Hematopoietic multipotent progenitor cell treated with erythropoietin and hydrocortisone succinate and interleukin-3 and kit ligand, for 4 days (in vitro differentiated cells): ENCODE measurements at regions not wholly inside any gene's neighbourhood (a gene's known extent, or its start where the extent isn't known, plus 50 kb on each side); places are given as distances from the start of the nearest gene placed in this dataset.
"Not testable (repeated sequence)": the region's sequence is repeated elsewhere in the genome, so short reads cannot be mapped to it uniquely, and the experiment has no call there.

Experiments
- DNase-seq: peaks from one replicate; pipeline ENCODE4 v3.0.0-alpha.2; 2015

GRCh38 chr2:57450170-57450569 lies 596.4 kb upstream of the VRK2 start:
- no peak for DNase-seq

- DNase-seq = no peak
These were observed 594.0 kb upstream of the VRK2 start for GRCh38 chr2:57452634-57453033.

- DNase-seq = peak; percentile 19
These were observed 592.7 kb upstream of the VRK2 start for GRCh38 chr2:57453945-57454344.

GRCh38 chr2:57460396-57461276 lies 586.0 kb upstream of the VRK2 start:
- DNase-seq = no peak

GRCh38 chr2:57461624-57462023 lies 585.0 kb upstream of the VRK2 start:
- no peak for DNase-seq

- no peak for DNase-seq
These were observed 581.5 kb upstream of the VRK2 start for GRCh38 chr2:57465067-57465466.

- DNase-seq = no peak
These were observed 580.6 kb upstream of the VRK2 start for GRCh38 chr2:57465967-57466366.

GRCh38 chr2:57475391-57475790 lies 571.2 kb upstream of the VRK2 start:
- DNase-seq = no peak

GRCh38 chr2:57479981-57480380 lies 566.6 kb upstream of the VRK2 start:
- DNase-seq = no peak

GRCh38 chr2:57488061-57488460 lies 558.5 kb upstream of the VRK2 start:
- no peak for DNase-seq

- DNase-seq = peak; percentile 52
These were observed 555.9 kb upstream of the VRK2 start for GRCh38 chr2:57490741-57491140.

GRCh38 chr2:57491213-57491612 lies 555.4 kb upstream of the VRK2 start:
- DNase-seq = no peak

- DNase-seq = not testable (repeated sequence)
These were observed 552.6 kb upstream of the VRK2 start for GRCh38 chr2:57493966-57494365.

- DNase-seq = peak; percentile 87
These were observed 549.0 kb upstream of the VRK2 start for GRCh38 chr2:57497489-57498096.

GRCh38 chr2:57504787-57505186 lies 541.8 kb upstream of the VRK2 start:
- no peak for DNase-seq

GRCh38 chr2:57509189-57509588 lies 537.4 kb upstream of the VRK2 start:
- peak; percentile 69 for DNase-seq

GRCh38 chr2:57510704-57511103 lies 535.9 kb upstream of the VRK2 start:
- DNase-seq = no peak

- no peak for DNase-seq
These were observed 531.2 kb upstream of the VRK2 start for GRCh38 chr2:57515366-57515765.

GRCh38 chr2:57516698-57517340 lies 529.8 kb upstream of the VRK2 start:
- DNase-seq = peak; percentile 78

- no peak for DNase-seq
These were observed 523.3 kb upstream of the VRK2 start for GRCh38 chr2:57523304-57523703.

- DNase-seq = no peak
These were observed 518.9 kb upstream of the VRK2 start for GRCh38 chr2:57527685-57528084.

GRCh38 chr2:57528499-57528898 lies 518.1 kb upstream of the VRK2 start:
- no peak for DNase-seq

- DNase-seq = no peak
These were observed 512.2 kb upstream of the VRK2 start for GRCh38 chr2:57534358-57534757.
